Activated T-helper 9 cell treated with anti-CD3 and anti-CD28 coated beads, Interleukin-2, amount 50 U/mL, for 16 hours (primary cell): ENCODE measurements at regions not wholly inside any gene's neighbourhood (a gene's known extent, or its start where the extent isn't known, plus 50 kb on each side); places are given as distances from the start of the nearest gene placed in this dataset.
"Not testable (repeated sequence)": the region's sequence is repeated elsewhere in the genome, so short reads cannot be mapped to it uniquely, and the experiment has no call there.

Source experiments
- DNase-seq: peaks from one replicate; pipeline ENCODE4 v3.0.0-alpha.2; 2020; ENCODE audit warnings: low read depth

DNA sequence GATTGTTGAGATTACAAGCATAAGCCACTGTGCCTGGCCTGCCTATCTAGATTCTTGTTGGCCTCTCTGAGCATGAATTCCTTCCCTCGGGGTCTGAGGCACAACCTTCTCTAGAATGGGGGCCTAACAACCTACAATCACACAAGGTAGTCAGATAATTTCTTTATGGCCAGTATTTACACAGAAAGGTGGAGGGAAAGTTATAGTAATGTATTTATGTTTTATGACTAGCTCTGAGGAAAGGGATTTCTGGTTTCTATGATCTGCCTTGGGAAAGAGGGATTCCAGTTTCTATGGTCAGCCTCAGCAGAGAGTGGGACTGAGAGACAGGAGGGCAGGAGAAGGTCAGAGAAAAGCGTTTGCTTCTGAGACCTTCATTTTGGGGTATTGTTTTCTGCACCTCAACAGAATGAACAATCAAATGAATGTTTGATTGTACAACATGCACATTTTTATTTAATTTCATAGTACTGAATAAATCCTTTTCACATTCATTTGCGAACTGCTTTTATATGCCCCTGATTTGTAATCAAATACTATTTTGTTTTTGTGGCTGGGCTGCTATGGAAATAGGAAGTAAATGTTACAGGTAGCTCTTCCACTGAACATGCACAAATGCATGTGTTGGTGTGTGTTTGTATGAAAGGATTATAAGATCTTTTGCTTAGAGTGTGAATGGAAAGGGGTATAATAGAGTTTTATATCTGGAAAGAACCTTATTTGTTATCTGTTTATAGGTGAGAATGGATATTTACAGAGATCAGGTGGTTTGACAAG, 499.7 kb upstream of the RGS6 start:
- no peak for DNase-seq

DNA sequence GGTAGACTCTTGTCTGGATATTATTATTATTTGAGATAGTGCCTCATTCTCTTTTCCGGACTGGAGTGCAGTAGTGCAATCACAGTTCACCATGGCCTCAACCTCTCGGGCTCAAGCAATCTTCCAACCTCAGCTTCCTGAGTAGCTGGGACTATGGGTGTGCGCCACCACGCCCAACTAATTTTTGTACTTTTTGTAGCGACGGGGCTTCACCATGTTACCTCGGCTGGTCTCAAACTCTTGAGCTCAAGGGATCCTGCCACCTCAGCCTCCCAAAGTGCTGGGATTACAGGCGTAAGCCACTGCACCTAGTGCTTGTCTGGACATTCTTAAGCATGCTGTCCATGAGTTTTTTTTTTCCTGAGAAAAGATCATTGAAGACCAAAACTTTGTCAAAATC, 498.9 kb upstream of the RGS6 start:
- no peak for DNase-seq

DNA sequence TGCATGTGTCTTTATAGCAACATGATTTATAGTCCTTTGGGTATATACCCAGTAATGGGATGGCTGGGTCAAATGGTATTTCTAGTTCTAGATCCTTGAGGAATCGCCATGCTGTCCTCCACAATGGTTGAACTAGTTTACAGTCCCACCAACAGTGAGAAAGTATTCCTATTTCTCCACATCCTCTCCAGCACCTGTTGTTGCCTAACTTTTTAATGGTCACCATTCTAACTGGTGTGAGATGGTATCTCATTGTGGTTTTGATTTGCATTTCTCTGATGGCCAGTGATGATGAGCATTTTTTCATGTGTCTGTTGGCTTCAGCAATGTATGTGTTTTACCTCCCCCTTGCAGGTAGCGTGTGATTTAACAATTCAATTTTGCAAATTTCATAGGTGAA, 496.6 kb upstream of the RGS6 start:
- DNase-seq = not testable (repeated sequence)

DNA sequence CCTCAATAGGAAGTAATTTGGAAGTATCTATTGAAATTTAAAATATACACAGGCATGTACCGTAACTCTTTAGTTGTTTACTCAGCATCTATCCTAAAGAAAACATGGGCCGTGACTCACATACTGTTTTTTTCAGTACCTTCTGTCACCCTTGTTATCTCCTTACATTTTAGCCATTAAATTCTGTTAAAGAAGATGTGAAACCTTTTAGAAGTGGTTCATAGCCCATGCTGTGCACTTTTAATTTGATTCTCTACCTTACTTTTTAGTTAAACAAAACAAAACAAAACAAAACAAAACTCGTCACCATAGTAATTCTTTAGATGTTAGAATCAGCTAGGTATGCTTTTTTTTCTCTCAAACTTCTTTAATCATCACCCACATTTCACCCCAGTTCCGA, 494.4 kb upstream of the RGS6 start:
- no peak for DNase-seq

DNA sequence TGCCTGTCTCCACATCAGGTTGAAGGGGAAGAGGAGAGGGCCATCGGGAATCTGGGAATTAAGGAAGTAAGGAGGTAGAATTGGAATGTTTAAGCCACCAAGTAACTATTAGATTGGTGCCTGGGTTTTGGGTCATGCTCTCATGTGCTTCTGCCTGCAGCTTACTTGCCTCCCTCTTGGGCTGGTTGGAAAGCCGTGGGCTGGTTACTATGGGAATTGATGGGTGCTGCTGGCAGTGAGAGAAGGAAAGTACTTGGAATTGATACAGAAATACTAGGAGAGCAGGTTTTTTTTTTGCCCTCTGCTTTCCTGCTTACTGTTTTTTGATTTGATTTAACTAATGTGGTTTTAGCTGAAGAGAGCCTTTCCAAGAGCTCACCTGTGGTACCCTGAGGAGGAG, 493.5 kb upstream of the RGS6 start:
- DNase-seq = no peak

DNA sequence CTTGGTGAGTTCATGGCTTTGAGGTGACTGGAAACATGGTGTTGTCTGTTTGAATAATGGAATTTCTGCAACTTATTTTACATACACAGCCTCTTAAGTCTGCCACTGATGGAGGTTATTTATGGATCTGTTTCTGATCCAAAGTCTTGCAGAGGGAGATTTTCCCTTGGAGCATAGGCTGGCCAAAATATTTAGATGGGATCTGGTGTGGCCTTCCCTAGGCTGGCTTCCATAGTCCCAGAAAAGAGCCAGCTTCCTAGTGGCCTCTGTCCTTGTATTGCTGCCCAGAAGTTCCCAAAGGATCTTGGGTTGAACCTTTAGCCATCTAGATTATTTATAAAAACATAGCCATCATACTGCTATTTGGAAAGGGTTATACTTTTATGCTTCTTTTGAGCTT, 491.1 kb upstream of the RGS6 start:
- DNase-seq = no peak

DNA sequence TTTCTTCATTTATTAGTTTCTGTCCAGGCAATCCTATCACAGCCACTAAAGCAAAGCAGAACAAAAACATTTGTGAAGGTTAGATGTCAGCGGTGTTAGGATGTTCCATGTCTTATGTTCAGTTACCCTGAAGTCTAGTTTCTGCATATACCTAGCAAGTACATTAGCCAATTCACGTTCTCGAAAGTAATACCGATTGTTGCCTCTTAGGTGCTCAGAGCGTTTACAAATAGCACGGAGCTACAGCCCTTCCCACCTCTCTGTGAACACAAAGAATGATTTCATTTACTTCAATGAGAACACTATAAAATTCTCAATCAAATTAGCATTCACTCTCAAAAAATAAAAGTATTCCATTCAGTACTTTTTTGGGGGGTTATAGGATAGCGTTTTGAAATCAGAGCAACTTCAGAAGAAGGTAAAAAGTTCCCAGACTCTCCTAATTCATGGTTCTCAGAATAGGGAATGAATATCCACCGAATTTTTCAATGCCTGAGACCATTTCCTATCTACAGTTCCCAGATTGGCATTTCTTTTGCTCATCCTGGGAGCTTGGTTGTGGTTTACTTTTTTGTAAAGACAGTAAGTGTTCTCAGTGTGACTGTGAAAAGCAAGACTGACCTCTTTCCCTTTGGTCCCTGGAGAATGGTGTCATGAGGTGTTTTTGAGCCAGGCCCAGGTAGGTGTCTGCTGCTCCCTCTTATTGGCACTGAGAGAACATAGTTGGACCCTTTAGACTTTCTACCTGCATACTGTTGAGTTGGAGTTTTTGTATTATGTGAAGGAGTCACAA, 488.0 kb upstream of the RGS6 start:
- DNase-seq = no peak

DNA sequence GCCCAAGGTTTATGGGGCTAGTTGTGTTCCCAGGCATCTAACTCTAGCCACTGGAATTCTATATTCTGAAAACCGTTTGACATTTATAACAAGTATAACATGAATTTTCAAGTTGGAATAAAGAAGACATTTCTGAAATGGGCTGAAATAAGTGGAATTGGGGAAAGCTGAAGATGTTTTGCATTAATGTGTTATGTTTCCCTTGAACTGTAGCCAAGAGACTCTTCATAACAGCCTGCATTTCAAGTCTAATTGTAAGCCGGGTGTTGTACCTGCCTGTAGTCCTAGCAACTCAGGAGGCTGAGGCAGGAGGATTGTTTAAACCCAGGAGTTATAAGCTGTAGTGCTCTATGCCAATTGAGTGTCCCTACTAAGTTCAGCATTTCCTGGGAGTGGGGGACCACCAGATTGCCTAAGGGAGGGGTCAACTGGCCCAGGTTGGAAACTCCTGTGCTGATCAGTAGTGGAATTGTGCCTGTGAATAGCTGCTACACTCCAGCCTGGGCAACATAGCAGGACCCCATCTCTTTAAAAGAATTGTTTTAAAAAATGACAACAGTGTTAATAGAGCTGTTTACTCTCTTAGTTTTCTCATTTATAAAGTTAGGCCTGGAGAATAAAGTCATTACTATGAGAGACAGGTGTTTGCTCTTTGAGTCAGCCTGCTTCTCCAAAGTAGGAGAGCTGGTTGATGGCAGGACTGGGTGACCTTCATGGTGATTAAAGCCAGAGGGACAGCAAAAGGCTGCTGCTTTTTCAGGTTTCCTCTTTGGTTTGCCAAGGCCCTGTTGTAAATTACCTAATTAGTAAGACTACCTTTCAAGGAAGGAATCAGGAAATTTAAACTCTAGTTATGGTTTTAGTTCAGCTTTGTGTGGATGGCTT, 483.6 kb upstream of the RGS6 start:
- DNase-seq = no peak

DNA sequence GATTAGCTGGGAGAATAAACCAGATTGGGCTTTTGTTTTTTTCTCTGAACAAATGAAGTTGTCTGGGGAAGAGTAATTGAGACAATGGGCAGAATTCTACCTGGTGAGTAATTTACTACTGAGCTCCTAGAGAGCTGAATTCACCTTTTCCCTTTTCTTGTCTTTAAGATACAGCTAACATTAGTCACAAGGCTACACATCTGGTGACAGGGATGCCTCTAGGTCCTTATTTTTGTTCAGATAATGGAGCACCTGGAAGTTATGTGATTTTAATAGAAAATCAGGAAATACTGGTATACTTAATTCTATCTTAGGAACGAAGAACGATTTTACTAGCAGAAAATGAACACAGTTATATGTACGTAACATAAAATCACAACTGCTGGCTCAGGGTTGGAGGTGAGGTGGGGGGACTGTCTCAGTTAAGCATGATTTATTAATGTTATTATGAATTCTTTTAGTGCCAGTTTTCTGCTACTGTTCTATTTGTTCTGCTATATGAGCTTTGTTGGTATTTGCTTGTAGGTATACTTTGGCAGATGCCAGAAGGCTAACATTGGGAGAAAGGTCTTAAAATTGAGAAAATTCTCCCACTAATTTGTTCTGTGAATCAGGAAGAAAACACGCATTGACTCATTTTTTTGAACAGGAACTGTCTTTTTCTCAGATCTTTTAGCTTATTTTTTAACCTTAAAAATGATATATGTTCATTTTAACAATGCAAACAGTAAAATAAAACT, 482.7 kb upstream of the RGS6 start:
- DNase-seq = no peak

DNA sequence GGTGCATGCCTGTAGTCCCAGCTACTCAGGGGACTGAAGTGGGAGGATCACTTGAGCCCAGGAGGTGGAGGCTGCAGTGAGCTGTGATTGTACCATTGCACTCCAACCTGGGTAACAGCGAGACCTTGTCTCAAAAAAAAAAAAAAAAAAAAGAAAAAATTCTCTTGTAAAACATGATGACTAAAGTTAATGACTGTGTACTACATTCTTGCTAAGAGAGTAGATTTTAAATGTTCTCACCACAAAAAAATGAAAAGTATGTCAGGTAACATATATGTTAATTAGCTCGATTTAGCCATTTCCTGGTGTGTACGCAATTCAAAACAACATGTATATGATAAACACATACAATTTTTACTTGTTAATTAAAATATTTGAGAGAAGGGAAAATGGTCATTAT, 480.7 kb upstream of the RGS6 start:
- no peak for DNase-seq

DNA sequence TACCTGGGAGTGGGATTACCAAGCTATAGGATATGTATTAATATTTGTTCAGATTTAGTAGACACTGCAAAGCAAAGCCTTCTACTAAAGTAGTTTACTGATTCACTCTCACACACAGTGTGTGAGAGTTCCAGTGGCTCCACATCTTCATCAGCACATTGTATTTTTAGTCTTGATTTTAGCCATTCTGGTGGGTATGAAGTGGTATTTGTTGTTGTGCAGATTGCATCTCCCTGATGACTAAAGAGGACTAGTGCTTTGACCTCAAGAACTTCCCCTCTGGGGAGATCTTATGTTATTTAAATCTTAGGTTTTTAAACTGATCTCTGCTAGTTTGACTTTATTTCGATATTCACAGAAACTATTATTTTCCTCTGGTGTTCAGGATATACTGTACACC, 479.7 kb upstream of the RGS6 start:
- DNase-seq = no peak

DNA sequence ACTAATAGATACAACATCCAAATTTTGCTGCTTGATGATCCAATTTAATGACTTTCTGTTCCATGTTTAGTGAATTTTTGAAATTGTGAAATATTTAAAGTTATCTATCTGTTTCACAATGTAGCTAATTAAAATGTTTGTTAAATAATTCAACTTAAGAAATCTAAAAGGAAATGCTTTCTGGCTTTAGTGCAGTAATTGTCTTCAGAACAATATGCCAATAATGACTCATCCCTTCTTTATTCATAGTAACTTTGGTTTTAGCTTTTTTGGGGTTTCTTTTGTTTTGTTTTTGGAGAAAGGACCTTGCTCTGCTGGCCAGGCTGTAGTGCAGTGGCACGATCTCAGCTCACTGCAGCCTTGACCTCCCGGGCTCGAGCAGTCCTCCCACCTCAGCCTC, 479.2 kb upstream of the RGS6 start:
- no peak for DNase-seq

DNA sequence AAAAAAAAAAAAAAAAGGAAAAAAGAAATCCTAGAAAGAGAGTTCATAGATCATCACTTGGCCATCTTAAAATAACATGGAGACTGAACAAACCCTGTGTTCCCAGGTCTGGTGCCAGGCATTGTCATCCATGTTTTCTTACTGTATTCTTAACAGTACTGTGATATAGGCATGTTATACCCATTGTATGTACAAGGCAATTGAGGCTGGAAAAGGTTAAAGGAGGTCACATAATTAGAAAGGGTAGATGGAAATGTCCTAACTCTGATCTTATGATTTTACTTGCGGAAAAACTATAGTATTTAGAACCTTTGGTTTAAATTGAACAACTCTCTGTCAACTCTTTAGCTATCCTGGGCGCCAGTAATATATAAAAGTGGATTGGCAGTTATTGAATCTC, 478.2 kb upstream of the RGS6 start:
- DNase-seq = no peak

DNA sequence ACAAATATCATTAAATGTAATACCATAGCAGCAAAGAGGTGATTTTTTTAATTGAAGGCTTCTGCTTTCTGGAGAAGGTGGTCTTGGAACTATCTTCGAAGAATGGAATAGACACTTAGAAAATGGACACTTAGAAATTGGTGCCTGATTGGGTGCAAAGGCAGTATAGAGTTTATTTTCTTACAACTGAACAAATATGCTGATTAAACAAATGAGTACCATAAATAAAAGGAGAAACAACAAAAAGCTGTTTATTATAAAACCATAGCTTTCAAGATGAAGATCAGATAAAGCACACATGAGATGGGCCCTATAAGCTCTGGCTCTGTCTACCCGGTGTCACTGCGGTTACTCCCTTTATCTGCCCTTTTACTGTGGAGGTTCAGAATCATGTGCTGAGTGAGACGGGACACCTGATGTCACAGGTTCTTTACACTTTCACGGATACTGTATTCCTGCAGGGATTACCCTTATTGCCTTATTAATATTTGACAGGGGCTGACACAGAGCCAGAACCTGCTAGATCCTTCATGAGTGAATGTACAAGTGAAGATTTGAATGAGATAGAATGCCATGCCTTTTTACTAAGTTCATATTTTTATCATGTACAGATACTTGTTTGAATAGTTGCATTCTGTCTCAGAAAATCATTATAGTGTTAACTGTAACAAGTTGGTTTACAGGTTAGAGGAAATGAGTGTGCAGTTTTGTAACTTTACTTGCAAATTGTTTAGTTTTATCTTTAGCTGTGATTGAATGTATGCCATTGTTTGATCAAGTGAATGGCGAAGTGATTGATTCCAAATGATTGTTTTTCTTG, 477.5 kb upstream of the RGS6 start:
- no peak for DNase-seq

DNA sequence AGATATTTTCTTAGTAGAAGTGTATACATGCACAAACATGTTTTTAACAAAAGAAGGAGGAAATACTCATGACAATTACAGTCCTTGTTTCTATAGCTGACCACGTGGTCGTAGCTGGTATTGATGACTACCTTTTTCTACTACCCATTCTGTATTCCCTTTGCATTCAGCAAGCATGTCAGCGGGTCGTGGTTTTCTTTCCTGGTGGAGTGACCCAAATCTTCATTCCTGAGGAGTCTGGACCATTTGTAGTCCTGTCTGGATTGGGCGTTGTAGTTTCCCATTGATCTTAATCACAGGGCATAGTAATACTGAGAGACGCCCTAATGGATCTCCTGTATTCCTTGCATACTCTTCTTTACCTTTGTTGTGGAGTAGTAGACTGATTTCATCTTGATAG, 472.1 kb upstream of the RGS6 start:
- DNase-seq = no peak

DNA sequence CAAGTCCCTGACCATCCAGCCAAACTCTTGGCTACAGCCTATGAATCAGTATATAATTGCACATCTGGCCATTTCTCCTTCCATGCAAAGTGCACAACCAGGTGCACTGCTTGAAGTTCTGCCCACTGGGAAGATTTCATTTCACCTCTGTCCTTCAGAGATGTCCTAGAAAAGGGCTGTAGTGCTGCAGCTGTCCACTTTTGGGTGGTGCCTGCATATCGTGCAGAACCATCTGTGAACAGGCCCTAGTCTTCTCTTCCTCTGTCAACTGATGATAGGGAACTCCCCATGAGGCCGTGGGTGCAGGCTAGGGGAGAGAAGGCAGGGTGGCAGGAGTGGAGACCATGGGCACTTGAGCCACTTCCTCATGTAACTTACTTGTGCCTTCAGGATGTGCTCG, 470.6 kb upstream of the RGS6 start:
- not testable (repeated sequence) for DNase-seq

DNA sequence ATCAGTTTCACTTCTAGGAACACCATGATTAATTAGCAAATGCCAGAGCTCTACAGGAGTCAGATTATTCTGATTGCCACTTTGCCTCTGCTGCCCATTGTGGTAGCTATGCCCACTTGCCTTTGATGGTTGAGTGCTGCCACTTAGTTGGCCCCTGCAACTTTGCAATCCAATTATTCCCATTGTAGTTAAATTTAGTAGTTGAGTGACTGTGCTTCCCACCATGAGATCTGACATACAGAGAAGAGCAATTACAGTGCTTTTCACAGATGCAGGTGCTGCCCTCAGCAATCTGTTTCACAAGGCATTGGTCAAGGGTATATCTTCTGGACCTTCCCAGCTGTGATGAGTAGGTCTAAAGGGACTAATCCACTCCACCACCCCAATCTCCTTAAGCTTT, 468.4 kb upstream of the RGS6 start:
- DNase-seq = no peak

DNA sequence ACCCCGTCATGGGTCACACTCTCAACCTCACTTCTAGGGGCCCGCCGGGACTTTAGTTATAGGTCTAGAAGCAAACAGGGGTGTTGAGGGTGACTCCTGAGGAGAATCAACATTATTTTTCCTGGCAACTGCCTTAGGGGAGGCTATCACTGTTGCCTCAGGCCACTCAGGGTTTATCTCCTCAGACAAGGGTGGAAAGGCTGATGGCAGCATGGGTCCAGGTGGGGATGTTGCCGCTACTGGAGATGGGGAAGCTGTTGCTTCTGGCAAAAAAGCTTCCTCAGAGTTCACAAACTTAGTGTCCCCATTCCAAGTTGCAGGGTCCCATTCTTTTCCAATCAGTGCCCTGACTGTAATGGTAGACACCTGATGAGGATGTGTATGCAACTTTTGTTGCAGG, 467.4 kb upstream of the RGS6 start:
- no peak for DNase-seq

DNA sequence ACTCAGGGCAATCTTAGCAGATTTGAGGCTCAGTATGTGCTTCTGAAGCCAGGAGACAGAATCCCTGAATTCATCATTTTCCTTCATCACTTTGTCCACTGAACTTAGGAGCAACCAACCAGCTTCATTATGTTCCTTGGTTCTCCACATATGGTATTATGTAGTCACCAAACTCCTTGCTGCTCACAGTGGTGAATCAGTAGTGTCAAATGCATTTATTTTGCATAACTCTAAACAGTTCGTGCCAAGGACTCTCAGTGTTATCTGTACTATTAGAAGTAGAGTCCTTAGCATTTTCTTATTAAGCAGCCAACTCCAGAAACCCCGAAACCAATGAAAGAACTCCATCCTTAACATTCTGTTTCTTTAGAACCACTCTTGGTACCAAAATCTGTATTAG, 466.9 kb upstream of the RGS6 start:
- DNase-seq = no peak

DNA sequence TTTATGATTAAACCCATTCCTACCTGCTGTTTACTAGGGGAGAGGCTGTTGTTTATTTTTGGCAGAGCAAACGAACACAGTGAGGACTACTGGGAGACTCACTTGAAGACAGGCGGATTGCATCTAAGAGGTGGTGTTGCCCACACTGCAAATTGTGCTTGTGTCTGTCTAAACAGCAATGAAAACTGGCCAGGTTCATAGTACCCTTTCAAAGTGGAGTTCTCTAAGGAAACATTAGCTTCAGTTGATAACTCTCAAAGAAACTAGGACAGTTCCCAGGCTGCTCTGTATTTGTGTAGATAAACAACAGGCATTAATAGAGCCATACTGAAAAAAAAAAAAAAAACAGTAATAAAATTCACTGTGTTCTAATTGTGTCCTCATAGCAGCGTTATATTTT, 466.0 kb upstream of the RGS6 start:
- no peak for DNase-seq

DNA sequence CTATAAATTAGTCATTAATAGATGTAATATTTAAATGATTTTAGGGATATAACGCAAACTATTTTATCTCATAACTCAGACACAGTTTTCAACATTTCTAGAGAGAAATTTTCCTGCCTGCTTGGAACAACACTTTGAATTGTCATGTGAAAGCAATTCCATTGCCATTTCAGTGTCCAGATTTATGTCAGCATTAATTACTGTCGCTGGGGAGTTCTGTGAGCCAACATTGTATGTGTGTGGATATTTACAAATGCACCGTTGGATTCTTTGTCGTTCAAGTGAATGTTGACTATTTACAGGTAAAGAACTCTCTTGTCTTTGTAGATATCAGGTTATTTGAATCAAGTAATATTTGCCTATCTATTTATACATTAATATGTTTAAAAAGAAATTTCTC, 465.3 kb upstream of the RGS6 start:
- no peak for DNase-seq
